SJCRH30 (cell line): ENCODE measurements at regions not wholly inside any gene's neighbourhood (a gene's known extent, or its start where the extent isn't known, plus 50 kb on each side); places are given as distances from the start of the nearest gene placed in this dataset.
"Not testable (repeated sequence)": the region's sequence is repeated elsewhere in the genome, so short reads cannot be mapped to it uniquely, and the experiment has no call there.

Experiments used
- DNase-seq, 2 experiments: peaks; one replicate each; pipeline ENCODE4 v3.0.0-alpha.2; 2015 to 2020
- H3K27ac ChIP-seq: fragments of 250-450 bp; sonication (Bioruptor Pico); 2 replicates; pipeline ENCODE4 v1.5.1; 2020; ENCODE audit warnings: mild to moderate bottlenecking, moderate library complexity
- H3K27me3 ChIP-seq: fragments of 250-450 bp; sonication (Bioruptor Pico); 2 replicates; pipeline ENCODE4 v1.5.1; 2020; ENCODE audit warnings: mild to moderate bottlenecking, moderate library complexity
- H3K36me3 ChIP-seq: fragments of 250-450 bp; sonication (Bioruptor Pico); 2 replicates; pipeline ENCODE4 v1.5.1; 2020; ENCODE audit warnings: mild to moderate bottlenecking, moderate library complexity
- H3K4me1 ChIP-seq: fragments of 250-450 bp; sonication (Bioruptor Pico); 2 replicates; pipeline ENCODE4 v1.5.1; 2020; ENCODE audit warnings: mild to moderate bottlenecking, moderate library complexity
- H3K4me3 ChIP-seq: fragments of 250-450 bp; sonication (Bioruptor Pico); 2 replicates; pipeline ENCODE4 v1.5.1; 2020; ENCODE audit warnings: mild to moderate bottlenecking, moderate library complexity
- H3K9me3 ChIP-seq: fragments of 250-450 bp; sonication (Bioruptor Pico); replicated peaks from 2 replicates; pipeline ENCODE4 v1.5.1; 2020; ENCODE audit warnings: mild to moderate bottlenecking, moderate library complexity

GRCh38 chr6:97717086-97717485 is 434.1 kb upstream of the MMS22L start:
- Histone ChIP-seq H3K9me3 (no peaks in the 10 kb centered on the region), H3K27ac (no peak overlapping the region)
- no peak for DNase-seq

GRCh38 chr6:97726378-97726777 is 443.4 kb upstream of the MMS22L start:
- Histone ChIP-seq H3K4me3 (no peak overlapping the region), H3K27ac (no peak overlapping the region), H3K9me3 (no peaks in the 10 kb centered on the region), H3K36me3 (no peaks in the 10 kb centered on the region), H3K27me3 (no peaks in the 10 kb centered on the region; the same call in 1 of the 2 replicates), H3K4me1 (no peaks in the 10 kb centered on the region)
- DNase-seq = no peak

More at GRCh38 chr6:97717086-97717485, 434.1 kb upstream of the MMS22L start:
- Histone ChIP-seq H3K4me1 (no peaks in the 10 kb centered on the region), H3K36me3 (no peaks in the 10 kb centered on the region), H3K27me3 (no peaks in the 10 kb centered on the region), H3K4me3 (no peak overlapping the region)

- Histone ChIP-seq H3K36me3 (no peaks in the 10 kb centered on the region), H3K4me3 (no peak overlapping the region), H3K9me3 (no peaks in the 10 kb centered on the region), H3K4me1 (no peaks in the 10 kb centered on the region), H3K27ac (no peak overlapping the region), H3K27me3 (no peaks in the 10 kb centered on the region)
- no peak for DNase-seq
These were observed 449.0 kb upstream of the MMS22L start for GRCh38 chr6:97732045-97732444.

DNA sequence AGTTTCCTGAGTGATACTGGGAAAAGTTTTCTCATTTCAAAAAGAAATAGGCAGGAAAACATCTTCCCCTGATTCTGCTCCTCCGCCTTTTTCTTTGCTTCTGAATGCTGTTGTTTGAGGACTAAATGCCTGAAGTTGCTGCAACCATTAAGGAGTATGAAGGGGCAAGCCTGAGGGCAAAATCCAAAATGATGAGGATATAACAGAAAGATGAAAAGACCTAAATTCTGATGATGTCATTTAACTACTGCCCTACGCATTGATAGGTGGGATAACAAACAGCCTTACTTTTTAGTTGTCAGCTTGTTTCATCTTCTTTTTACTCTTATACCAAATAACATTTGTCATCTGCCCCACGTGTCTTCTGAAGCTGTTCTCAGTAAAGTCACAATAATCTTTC is 474.6 kb upstream of the MMS22L start:
- Histone ChIP-seq H3K27me3 (no peaks in the 10 kb centered on the region), H3K27ac (no peak overlapping the region), H3K4me1 (no peaks in the 10 kb centered on the region), H3K36me3 (no peaks in the 10 kb centered on the region), H3K9me3 (no peaks in the 10 kb centered on the region), H3K4me3 (no peak overlapping the region)
- DNase-seq = no peak

DNA sequence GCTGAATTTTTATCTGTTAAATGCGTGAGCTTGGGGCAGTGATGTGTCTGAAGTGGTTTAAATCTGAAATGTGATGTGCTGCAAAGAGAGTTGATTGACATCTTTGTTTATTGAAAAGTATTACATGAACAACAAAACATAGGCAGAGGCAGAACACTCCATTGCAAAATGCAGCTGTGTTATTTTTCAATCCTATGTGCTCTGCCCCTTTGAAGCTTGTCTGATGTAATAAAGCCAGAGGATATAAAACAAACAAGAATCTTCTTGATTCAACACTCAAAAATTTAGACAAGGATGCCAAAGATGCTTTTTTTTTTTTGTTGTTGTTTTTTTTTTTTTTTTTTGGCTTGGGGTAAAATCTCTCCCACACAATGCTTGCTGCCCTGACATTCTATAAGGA is 482.4 kb upstream of the MMS22L start:
- H3K27me3 ChIP-seq = no peaks in the 10 kb centered on the region
- no peak overlapping the region for H3K4me3 ChIP-seq
- no peak for DNase-seq
- H3K36me3 ChIP-seq = no peaks in the 10 kb centered on the region
- H3K27ac ChIP-seq = no peak overlapping the region
- no peaks in the 10 kb centered on the region for H3K9me3 ChIP-seq
- H3K4me1 ChIP-seq = no peaks in the 10 kb centered on the region

DNA sequence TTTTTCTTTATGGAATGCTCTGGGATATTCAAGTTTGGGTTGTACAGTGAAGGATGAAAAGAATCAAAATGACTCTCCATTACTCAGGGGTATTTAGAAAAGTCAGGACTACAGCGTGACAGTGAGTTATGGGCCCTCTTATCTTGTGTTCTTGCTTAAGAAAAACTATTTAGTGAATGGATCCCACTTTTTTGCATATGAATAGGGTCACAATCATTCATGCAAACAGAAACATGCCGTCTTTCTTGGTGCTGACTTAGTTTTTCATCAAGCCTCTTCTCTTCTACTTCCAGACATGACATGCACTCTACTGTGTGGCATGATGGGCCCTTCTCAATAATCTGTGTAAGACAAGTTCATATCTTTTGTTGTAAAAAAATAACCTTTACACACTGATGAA is 488.4 kb upstream of the MMS22L start:
- H3K27me3 ChIP-seq = no peaks in the 10 kb centered on the region; the same call in 1 of the 2 replicates
- no peaks in the 10 kb centered on the region for H3K9me3 ChIP-seq
- no peaks in the 10 kb centered on the region for H3K4me1 ChIP-seq
- no peaks in the 10 kb centered on the region for H3K36me3 ChIP-seq
- no peak overlapping the region for H3K27ac ChIP-seq
- no peak for DNase-seq
- H3K4me3 ChIP-seq = no peak overlapping the region

- Histone ChIP-seq H3K9me3 (no peaks in the 10 kb centered on the region), H3K4me3 (no peak overlapping the region), H3K27me3 (no peaks in the 10 kb centered on the region; the same call in 1 of the 2 replicates), H3K27ac (no peak overlapping the region), H3K4me1 (no peaks in the 10 kb centered on the region), H3K36me3 (no peaks in the 10 kb centered on the region)
- no peak for DNase-seq
These were observed 492.0 kb upstream of the MMS22L start for GRCh38 chr6:97775012-97775411.

- H3K4me1 ChIP-seq = no peaks in the 10 kb centered on the region
- no peak overlapping the region for H3K4me3 ChIP-seq
- H3K27me3 ChIP-seq = no peaks in the 10 kb centered on the region; the same call in 1 of the 2 replicates
- no peak for DNase-seq
- H3K27ac ChIP-seq = no peak overlapping the region
- H3K9me3 ChIP-seq = no peaks in the 10 kb centered on the region
- no peaks in the 10 kb centered on the region for H3K36me3 ChIP-seq
These were observed 495.4 kb upstream of the MMS22L start for GRCh38 chr6:97778290-97779038.

GRCh38 chr6:97779039-97779766 is 496.2 kb upstream of the MMS22L start:
- DNase-seq, H3K4me3 ChIP-seq: not testable (repeated sequence)

GRCh38 chr6:97790926-97791590 is 508.0 kb upstream of the MMS22L start:
- no peaks in the 10 kb centered on the region for H3K27me3 ChIP-seq
- H3K4me1 ChIP-seq = no peaks in the 10 kb centered on the region
- H3K4me3 ChIP-seq = no peak overlapping the region
- H3K27ac ChIP-seq = no peak overlapping the region
- no peaks in the 10 kb centered on the region for H3K36me3 ChIP-seq
- H3K9me3 ChIP-seq = no peaks in the 10 kb centered on the region
- DNase-seq = no peak

More at GRCh38 chr6:97779039-97779766, 496.2 kb upstream of the MMS22L start:
- not testable (repeated sequence) for H3K27me3 ChIP-seq, H3K9me3 ChIP-seq, H3K27ac ChIP-seq, H3K36me3 ChIP-seq, H3K4me1 ChIP-seq

- no peak for DNase-seq
- H3K36me3 ChIP-seq = no peaks in the 10 kb centered on the region
- H3K27ac ChIP-seq = no peak overlapping the region
These were observed 522.6 kb upstream of the MMS22L start for GRCh38 chr6:97805596-97805995.

GRCh38 chr6:97812940-97813339 is 529.9 kb upstream of the MMS22L start:
- H3K27me3 ChIP-seq = no peaks in the 10 kb centered on the region
- no peaks in the 10 kb centered on the region for H3K9me3 ChIP-seq
- no peaks in the 10 kb centered on the region for H3K4me1 ChIP-seq
- H3K36me3 ChIP-seq = no peaks in the 10 kb centered on the region
- H3K27ac ChIP-seq = no peak overlapping the region
- H3K4me3 ChIP-seq = no peak overlapping the region
- no peak for DNase-seq

More at GRCh38 chr6:97805596-97805995, 522.6 kb upstream of the MMS22L start:
- Histone ChIP-seq H3K9me3 (no peaks in the 10 kb centered on the region), H3K27me3 (no peaks in the 10 kb centered on the region), H3K4me3 (no peak overlapping the region), H3K4me1 (no peaks in the 10 kb centered on the region)

DNA sequence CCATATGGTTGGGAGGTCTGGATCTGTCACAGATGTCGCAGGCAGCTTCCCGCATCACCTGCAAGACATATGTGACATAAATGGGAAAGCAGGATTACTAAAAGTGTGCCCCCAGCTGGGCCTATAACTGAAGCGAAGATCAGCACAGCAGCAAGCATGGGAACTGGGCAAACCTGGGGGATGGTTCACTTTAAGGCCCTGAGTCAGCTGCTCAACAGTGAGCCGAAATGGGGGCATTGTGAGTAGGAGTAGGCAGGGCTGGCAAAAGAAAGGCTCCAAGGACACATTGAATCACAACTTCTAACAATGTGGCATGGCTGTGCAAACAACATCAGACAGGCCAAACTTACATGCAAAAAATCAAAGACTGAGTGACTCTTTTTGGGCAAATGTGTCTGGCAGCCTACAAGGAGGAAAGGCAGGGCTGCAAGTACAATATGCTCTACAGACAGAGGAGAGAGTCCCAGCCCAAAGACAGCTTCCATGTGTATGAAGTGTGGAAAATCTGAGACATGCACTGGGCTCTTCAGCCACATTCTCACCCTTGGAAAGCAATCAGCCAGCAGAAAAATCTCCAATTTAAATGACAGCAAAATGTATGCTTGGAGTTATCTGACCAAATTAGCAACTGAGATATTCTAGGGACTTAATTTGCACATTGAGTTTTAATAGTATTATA is 531.0 kb upstream of the MMS22L start:
- Histone ChIP-seq H3K27ac (no peak overlapping the region), H3K4me3 (no peak overlapping the region), H3K4me1 (no peaks in the 10 kb centered on the region), H3K36me3 (no peaks in the 10 kb centered on the region), H3K27me3 (no peaks in the 10 kb centered on the region), H3K9me3 (no peaks in the 10 kb centered on the region)
- no peak for DNase-seq

GRCh38 chr6:97815301-97815812 is 532.3 kb upstream of the MMS22L start:
- no peaks in the 10 kb centered on the region for H3K9me3 ChIP-seq
- no peaks in the 10 kb centered on the region for H3K27me3 ChIP-seq
- no peak overlapping the region for H3K4me3 ChIP-seq
- no peak for DNase-seq
- H3K27ac ChIP-seq = no peak overlapping the region
- no peaks in the 10 kb centered on the region for H3K36me3 ChIP-seq
- H3K4me1 ChIP-seq = no peaks in the 10 kb centered on the region
